CD14-positive monocyte (primary cell): ENCODE measurements at regions not wholly inside any gene's neighbourhood (a gene's known extent, or its start where the extent isn't known, plus 50 kb on each side); places are given as distances from the start of the nearest gene placed in this dataset.

Experiments
- DNase-seq, 3 donors: peaks; one replicate each; pipeline ENCODE4 v3.0.0-alpha.2; 2011 to 2022
- H2AFZ ChIP-seq: 2 replicates; pipeline ENCODE4 v1.6.0; 2012; ENCODE audit warnings: mild to moderate bottlenecking, low read depth, low read length, inconsistent platforms; ENCODE audit not compliant: insufficient read depth, poor library complexity, severe bottlenecking
- H3K27ac ChIP-seq, 2 donors: 1 replicate in 1 of 2; 2 replicates in 1 of 2; pipeline ENCODE4 v1.5.1; 2012 to 2013; ENCODE audit warnings: low read length in 2 of 2, control low read depth in 1 of 2, inconsistent platforms in 1 of 2, low read depth in 1 of 2, mild to moderate bottlenecking in 1 of 2
- H3K27me3 ChIP-seq, 2 donors: one replicate each; pipeline versions ENCODE4 v1.6.0 to v1.6.1; 2011 to 2013; ENCODE audit warnings: low read length in 2 of 2; ENCODE audit not compliant: control insufficient read depth in 2 of 2, insufficient read depth in 2 of 2
- H3K36me3 ChIP-seq, 2 donors: replicated peaks in 1 of 2; 1 replicate in 1 of 2; 2 replicates in 1 of 2; pipeline versions ENCODE4 v1.5.1 to v1.6.1; 2012 to 2013; ENCODE audit warnings: low read length in 2 of 2, control low read depth in 1 of 2, inconsistent platforms in 1 of 2, mild to moderate bottlenecking in 1 of 2; ENCODE audit not compliant: insufficient read depth in 2 of 2, control insufficient read depth in 1 of 2
- H3K4me1 ChIP-seq, 2 donors: 1 replicate in 1 of 2; 2 replicates in 1 of 2; pipeline versions ENCODE4 v1.5.1 to v1.6.1; 2012 to 2013; ENCODE audit warnings: low read length in 2 of 2, control low read depth in 1 of 2, inconsistent platforms in 1 of 2, mild to moderate bottlenecking in 1 of 2, moderate library complexity in 1 of 2; ENCODE audit not compliant: insufficient read depth in 2 of 2, control insufficient read depth in 1 of 2
- H3K4me2 ChIP-seq: replicated peaks from 2 replicates; pipeline ENCODE3; 2012; ENCODE audit warnings: low read length, moderate library complexity, mild to moderate bottlenecking; ENCODE audit not compliant: poor library complexity, severe bottlenecking; ENCODE audit errors: extremely low read depth
- H3K4me3 ChIP-seq, 3 experiments: fragments of 200-600 bp in 1 of 3; sonication (generic) in 1 of 3; replicated peaks in 1 of 3; 1 replicate in 2 of 3; 2 replicates in 1 of 3; pipeline ENCODE4 v1.5.1; 2011 to 2013; ENCODE audit warnings: low read length in 3 of 3, mild to moderate bottlenecking in 3 of 3, control low read depth in 2 of 3, low read depth in 2 of 3, inconsistent platforms in 1 of 3, moderate library complexity in 1 of 3
- H3K79me2 ChIP-seq: 2 replicates; pipeline ENCODE4 v1.6.0; 2012; ENCODE audit warnings: mild to moderate bottlenecking, control low read depth, inconsistent platforms, low read length, moderate library complexity; ENCODE audit not compliant: insufficient read depth
- H3K9ac ChIP-seq: 2 replicates; pipeline ENCODE4 v1.6.0; 2017; ENCODE audit warnings: low read length, mild to moderate bottlenecking; ENCODE audit not compliant: insufficient read depth, poor library complexity, severe bottlenecking
- H3K9me3 ChIP-seq, 2 donors: replicated peaks in 1 of 2; 1 replicate in 1 of 2; 2 replicates in 1 of 2; pipeline versions ENCODE4 v1.5.1 to v1.6.1; 2012 to 2013; ENCODE audit warnings: low read length in 2 of 2, control low read depth in 1 of 2; ENCODE audit not compliant: control insufficient read depth in 1 of 2, insufficient read depth in 1 of 2
- H4K20me1 ChIP-seq: 2 replicates; pipeline ENCODE4 v1.6.0; 2012; ENCODE audit warnings: mild to moderate bottlenecking, low read length, control low read depth, moderate library complexity; ENCODE audit not compliant: insufficient read depth
- H3K27ac Mint-ChIP-seq, 7 donors: one replicate each; pipeline ENCODE4 v1.8.0; 2020; ENCODE audit warnings: mild to moderate bottlenecking in 7 of 7, mixed read lengths in 7 of 7, moderate library complexity in 6 of 7, inconsistent platforms in 2 of 7
- H3K27me3 Mint-ChIP-seq, 3 donors: one replicate each; pipeline ENCODE4 v1.8.0; 2021 to 2022; ENCODE audit warnings: low read depth in 3 of 3, mild to moderate bottlenecking in 3 of 3, mixed read lengths in 3 of 3, moderate library complexity in 3 of 3, inconsistent platforms in 1 of 3
- H3K36me3 Mint-ChIP-seq, 2 donors: one replicate each; pipeline ENCODE4 v1.8.0; 2020; ENCODE audit warnings: mixed read lengths in 2 of 2, inconsistent platforms in 1 of 2, mild to moderate bottlenecking in 1 of 2
- H3K4me1 Mint-ChIP-seq: one replicate; pipeline ENCODE4 v1.8.0; 2020; ENCODE audit warnings: mild to moderate bottlenecking, mixed read lengths
- H3K4me3 Mint-ChIP-seq, 2 donors: one replicate each; pipeline ENCODE4 v1.8.0; 2020; ENCODE audit warnings: mild to moderate bottlenecking in 2 of 2, mixed read lengths in 2 of 2, moderate library complexity in 1 of 2
- H3K9me3 Mint-ChIP-seq, 7 donors: one replicate each; pipeline ENCODE4 v1.8.0; 2020 to 2022; ENCODE audit warnings: mixed read lengths in 7 of 7, mild to moderate bottlenecking in 6 of 7, moderate library complexity in 6 of 7, inconsistent platforms in 2 of 7
- CTCF ChIP-seq: fragments of 200-600 bp; IDR thresholded peaks from one replicate; pipeline ENCODE4 v1.8.0; 2022; ENCODE audit warnings: antibody characterized with exemption, mild to moderate bottlenecking
- WGBS: methylation state at CpG from one replicate; pipeline ENCODE4 v1.1.5; 2013; ENCODE audit warnings: missing lambda C conversion rate; ENCODE audit not compliant: insufficient coverage; 5-methylcytosine and 5-hydroxymethylcytosine counted together
- intact Hi-C, 2 donors: fragments of 100-400 bp; cut with micrococcal nuclease; formaldehyde crosslinking; loops; one replicate each; pipeline versions ENCODE4 v1.15.0 to v1.15.1; 2023

GRCh38 chr6:40695750-40696415 lies 108.7 kb upstream of the LRFN2 start:
- Histone ChIP-seq H4K20me1 (no peaks in the 10 kb centered on the region), H3K4me1 (no peaks in the 10 kb centered on the region), H3K27ac (no peak overlapping the region), H3K9me3 (no peaks in the 10 kb centered on the region), H3K9ac (no peak overlapping the region), H3K4me3 (no peak overlapping the region), H3K36me3 (no peaks in the 10 kb centered on the region), H3K79me2 (no peaks in the 10 kb centered on the region), H3K4me2 (no peak overlapping the region), H2AFZ (no peak overlapping the region), H3K27me3 (no peaks in the 10 kb centered on the region)
- H3K9me3 Mint-ChIP-seq: no peaks in the 10 kb centered on the region
- WGBS: 79% methylated on average over 7 of the region's 8 CpGs
- no peak for TF ChIP-seq CTCF
- no peak overlapping the region for H3K4me3 Mint-ChIP-seq
- no peak overlapping the region for H3K27ac Mint-ChIP-seq
- H3K36me3 Mint-ChIP-seq: no peaks in the 10 kb centered on the region
- intact Hi-C loops: no loop called here
- no peak for DNase-seq
- H3K4me1 Mint-ChIP-seq: no peaks in the 10 kb centered on the region
- H3K27me3 Mint-ChIP-seq: peaks cover 1 to 11% (median 10%) of the 10 kb centered on the region in 3 donors

GRCh38 chr6:40695114-40695513 lies 108.0 kb upstream of the LRFN2 start:
- no peaks in the 10 kb centered on the region for H3K27me3 ChIP-seq
- intact Hi-C loops: no loop called here
- no peak for TF ChIP-seq CTCF

More at GRCh38 chr6:40695114-40695513, 108.0 kb upstream of the LRFN2 start:
- no peak overlapping the region for H3K27ac ChIP-seq
- Mint-ChIP-seq H3K27me3 (peaks cover 1 to 11% (median 5%) of the 10 kb centered on the region in 3 donors), H3K36me3 (no peaks in the 10 kb centered on the region), H3K9me3 (no peaks in the 10 kb centered on the region), H3K4me1 (no peaks in the 10 kb centered on the region), H3K4me3 (no peak overlapping the region), H3K27ac (no peak overlapping the region)
- H4K20me1 ChIP-seq: no peaks in the 10 kb centered on the region
- no peaks in the 10 kb centered on the region for H3K79me2 ChIP-seq
- H3K9me3 ChIP-seq: no peaks in the 10 kb centered on the region
- 14% methylated on average over 1 of the region's 2 CpGs for WGBS
- no peak overlapping the region for H3K4me3 ChIP-seq
- H2AFZ ChIP-seq: no peak overlapping the region
- no peak overlapping the region for H3K4me2 ChIP-seq
- H3K9ac ChIP-seq: no peak overlapping the region
- no peaks in the 10 kb centered on the region for H3K36me3 ChIP-seq
- H3K4me1 ChIP-seq: no peaks in the 10 kb centered on the region
- DNase-seq: no peak
